ENCODE measurements at regions not wholly inside any gene's neighbourhood (a gene's known extent, or its start where the extent isn't known, plus 50 kb on each side); places are given as distances from the start of the nearest gene placed in this dataset.

DNA sequence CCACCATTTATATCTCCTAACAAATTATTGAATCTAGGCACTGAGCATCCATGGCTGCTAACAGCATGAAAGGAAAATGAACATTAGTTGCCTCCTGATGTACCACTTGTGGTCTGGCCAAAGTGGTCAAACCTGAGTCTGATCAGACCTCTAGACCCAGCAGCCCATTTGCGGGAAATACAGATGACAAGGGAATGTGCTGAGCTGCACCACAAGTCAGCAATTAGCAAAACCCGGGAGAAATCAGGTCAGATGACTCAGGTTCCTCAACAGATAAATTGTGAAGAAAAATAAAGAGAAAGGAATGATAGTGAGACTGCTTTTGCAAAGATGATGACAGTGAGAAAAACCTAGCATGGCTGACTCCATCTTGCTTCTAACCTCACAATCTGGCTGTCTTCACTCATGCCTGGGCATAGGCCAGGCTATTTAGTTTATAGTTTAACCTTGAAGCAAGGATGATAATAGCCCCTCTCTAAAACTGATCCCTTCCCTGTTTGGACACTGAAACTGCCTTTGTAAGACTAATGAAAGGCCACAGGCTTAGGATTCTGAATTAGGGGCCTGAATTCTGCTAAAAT is 142.7 kb upstream of the ASIC2 start:
- Histone ChIP-seq H3K4me1 (no peaks in the 10 kb centered on the region), H3K36me3 (no peaks in the 10 kb centered on the region), H3K9me3 (no peaks in the 10 kb centered on the region), H3K4me3 (no peak overlapping the region), H3K27me3 (no peaks in the 10 kb centered on the region), H3K27ac (no peak overlapping the region)
- no peak for DNase-seq (ENCODE audit: low spot score)
- TF ChIP-seq, protein P1, sequence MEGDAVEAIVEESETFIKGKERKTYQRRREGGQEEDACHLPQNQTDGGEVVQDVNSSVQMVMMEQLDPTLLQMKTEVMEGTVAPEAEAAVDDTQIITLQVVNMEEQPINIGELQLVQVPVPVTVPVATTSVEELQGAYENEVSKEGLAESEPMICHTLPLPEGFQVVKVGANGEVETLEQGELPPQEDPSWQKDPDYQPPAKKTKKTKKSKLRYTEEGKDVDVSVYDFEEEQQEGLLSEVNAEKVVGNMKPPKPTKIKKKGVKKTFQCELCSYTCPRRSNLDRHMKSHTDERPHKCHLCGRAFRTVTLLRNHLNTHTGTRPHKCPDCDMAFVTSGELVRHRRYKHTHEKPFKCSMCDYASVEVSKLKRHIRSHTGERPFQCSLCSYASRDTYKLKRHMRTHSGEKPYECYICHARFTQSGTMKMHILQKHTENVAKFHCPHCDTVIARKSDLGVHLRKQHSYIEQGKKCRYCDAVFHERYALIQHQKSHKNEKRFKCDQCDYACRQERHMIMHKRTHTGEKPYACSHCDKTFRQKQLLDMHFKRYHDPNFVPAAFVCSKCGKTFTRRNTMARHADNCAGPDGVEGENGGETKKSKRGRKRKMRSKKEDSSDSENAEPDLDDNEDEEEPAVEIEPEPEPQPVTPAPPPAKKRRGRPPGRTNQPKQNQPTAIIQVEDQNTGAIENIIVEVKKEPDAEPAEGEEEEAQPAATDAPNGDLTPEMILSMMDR (IDR thresholded peaks at IDR 0.05): no peak

DNA sequence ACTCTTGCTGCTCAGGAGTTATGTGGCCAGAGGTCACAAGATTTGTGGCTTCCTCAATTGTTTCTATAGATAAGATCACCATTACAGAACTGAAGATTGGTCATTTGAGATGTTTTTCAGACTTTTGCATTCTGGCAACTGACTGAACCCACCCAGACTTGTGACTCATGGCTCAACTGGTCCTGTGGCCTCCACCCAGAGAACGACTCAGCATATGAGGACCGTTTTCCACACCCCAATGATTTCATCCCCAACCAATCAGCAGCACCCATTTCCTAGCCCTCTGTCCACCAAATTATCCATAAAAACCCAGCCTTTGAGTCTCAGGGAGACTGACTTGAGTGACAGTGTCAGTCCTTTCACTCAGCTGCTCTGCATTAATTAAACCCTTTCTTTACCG is 143.2 kb upstream of the ASIC2 start:
- H3K4me3 ChIP-seq: no peak overlapping the region
- TF ChIP-seq, protein P1 (IDR thresholded peaks at IDR 0.05): no peak
- H3K9me3 ChIP-seq: no peaks in the 10 kb centered on the region
- no peak for DNase-seq (ENCODE audit: low spot score)
- H3K36me3 ChIP-seq: no peaks in the 10 kb centered on the region
- H3K27ac ChIP-seq: no peak overlapping the region
- no peaks in the 10 kb centered on the region for H3K27me3 ChIP-seq
- no peaks in the 10 kb centered on the region for H3K4me1 ChIP-seq

DNA sequence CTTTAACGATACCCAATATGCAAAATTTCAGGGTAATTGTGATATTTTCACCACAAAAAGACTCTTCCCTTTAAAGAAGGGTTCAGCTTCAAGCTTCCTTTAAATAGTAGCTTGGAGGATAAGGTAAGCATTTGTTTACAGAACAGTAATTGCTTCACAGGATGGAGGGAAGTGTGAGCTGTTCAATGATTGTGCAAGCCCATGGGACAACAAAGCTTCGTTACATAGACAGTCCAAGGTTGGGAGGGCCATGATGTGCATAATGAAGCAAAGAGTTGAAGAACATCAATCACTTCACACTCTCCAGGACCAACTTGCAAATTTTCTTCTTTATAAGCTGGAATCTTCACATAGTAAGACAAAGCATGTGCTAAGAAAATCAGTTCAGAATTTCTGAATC is 145.0 kb upstream of the ASIC2 start:
- Histone ChIP-seq H3K36me3 (no peaks in the 10 kb centered on the region), H3K27ac (no peak overlapping the region), H3K9me3 (peaks cover 0 to 12% of the 10 kb centered on the region in 2 donors), H3K27me3 (no peaks in the 10 kb centered on the region), H3K4me3 (no peak overlapping the region), H3K4me1 (no peaks in the 10 kb centered on the region)
- TF ChIP-seq, protein P1 (IDR thresholded peaks at IDR 0.05): no peak
- no peak for DNase-seq (ENCODE audit: low spot score)

DNA sequence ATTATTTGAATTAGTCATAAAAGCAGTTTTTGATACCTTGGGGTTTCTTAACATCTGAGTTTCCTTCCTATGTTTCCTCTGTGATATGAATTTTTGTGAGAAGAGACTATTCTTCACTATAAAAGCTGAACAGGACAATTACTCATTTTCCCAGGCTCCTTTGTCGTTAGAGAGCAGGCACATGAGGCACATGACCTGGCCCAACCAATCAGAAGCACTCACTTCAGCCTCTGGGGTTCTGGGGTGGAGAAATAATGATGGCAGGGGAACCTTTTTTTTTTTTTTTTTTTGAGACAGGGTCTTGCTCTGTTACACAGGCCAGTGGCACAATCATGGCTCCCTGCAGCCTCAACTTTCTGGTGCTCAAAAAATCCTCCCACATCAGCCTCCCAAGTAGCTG is 145.5 kb upstream of the ASIC2 start:
- Histone ChIP-seq H3K9me3 (peaks cover 0 to 12% of the 10 kb centered on the region in 2 donors), H3K4me3 (no peak overlapping the region), H3K27me3 (no peaks in the 10 kb centered on the region), H3K4me1 (no peaks in the 10 kb centered on the region), H3K36me3 (no peaks in the 10 kb centered on the region), H3K27ac (no peak overlapping the region)
- DNase-seq (ENCODE audit: low spot score): no peak
- TF ChIP-seq, protein P1 (IDR thresholded peaks at IDR 0.05): no peak

DNA sequence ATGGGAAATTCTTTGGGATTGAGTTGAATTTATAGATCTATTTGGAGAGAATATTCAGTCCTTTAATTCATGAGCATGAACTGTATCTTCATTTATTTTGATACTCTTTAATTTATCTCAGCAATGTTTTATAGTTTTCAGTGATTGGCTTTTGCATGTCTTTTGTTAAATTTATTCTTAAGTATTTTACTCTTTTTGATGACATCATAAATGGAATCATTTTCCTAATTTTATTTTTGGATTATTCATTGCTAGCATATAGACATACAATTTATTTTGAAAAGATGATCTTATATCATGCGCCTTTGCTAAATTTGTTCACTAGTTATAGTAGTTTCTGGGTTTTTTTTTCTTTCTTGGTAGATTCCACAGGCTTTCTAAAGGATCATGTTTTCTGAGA is 149.2 kb upstream of the ASIC2 start:
- no peak for DNase-seq (ENCODE audit: low spot score)
- H3K27me3 ChIP-seq: no peaks in the 10 kb centered on the region
- H3K36me3 ChIP-seq: no peaks in the 10 kb centered on the region
- H3K4me3 ChIP-seq: no peak overlapping the region
- no peak overlapping the region for H3K27ac ChIP-seq
- TF ChIP-seq, protein P1 (IDR thresholded peaks at IDR 0.05): no peak
- H3K9me3 ChIP-seq: peaks cover 0 to 12% of the 10 kb centered on the region in 2 donors
- no peaks in the 10 kb centered on the region for H3K4me1 ChIP-seq

DNA sequence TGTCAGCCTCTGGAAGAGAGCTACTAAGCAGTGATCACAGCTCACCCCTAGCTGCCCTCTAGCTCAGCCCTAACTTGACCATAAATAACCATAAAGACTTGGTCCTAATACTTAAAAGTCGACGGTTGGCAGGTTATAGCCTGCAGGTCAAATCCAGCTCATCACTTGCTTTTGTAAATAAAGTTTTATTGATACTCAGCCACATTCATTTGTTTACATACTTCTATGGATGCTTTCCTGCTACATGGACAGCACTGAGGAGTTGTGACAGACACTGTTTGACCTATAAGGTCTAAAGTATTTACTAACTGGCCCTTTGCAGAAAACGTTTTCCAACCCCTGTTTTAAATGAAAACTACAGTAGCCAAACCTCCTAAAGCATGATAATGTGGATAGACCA is 151.6 kb upstream of the ASIC2 start:
- no peaks in the 10 kb centered on the region for H3K4me1 ChIP-seq
- peaks cover 0 to 12% of the 10 kb centered on the region in 2 donors for H3K9me3 ChIP-seq
- no peak overlapping the region for H3K4me3 ChIP-seq
- no peaks in the 10 kb centered on the region for H3K27me3 ChIP-seq
- no peak for DNase-seq (ENCODE audit: low spot score)
- no peaks in the 10 kb centered on the region for H3K36me3 ChIP-seq
- no peak overlapping the region for H3K27ac ChIP-seq
- TF ChIP-seq, protein P1 (IDR thresholded peaks at IDR 0.05): no peak
